Left ventricle myocardium inferior (tissue), 1 donor: ENCODE measurements at regions not wholly inside any gene's neighbourhood (a gene's known extent, or its start where the extent isn't known, plus 50 kb on each side); places are given as distances from the start of the nearest gene placed in this dataset.

Experiments used
- DNase-seq: peaks from one replicate; pipeline ENCODE4 v3.0.0-alpha.2; 2020
- H3K27ac ChIP-seq: fragments of 200-600 bp; replicated peaks from 2 replicates; pipeline ENCODE4 v1.8.0; 2021
- H3K27me3 ChIP-seq: fragments of 200-600 bp; 2 replicates; pipeline ENCODE4 v1.8.0; 2021; ENCODE audit warnings: low read depth
- H3K36me3 ChIP-seq: fragments of 200-600 bp; 2 replicates; pipeline ENCODE4 v1.8.0; 2021
- H3K4me1 ChIP-seq: fragments of 200-600 bp; 2 replicates; pipeline ENCODE4 v1.8.0; 2021
- H3K4me3 ChIP-seq: fragments of 200-600 bp; 2 replicates; pipeline ENCODE4 v1.8.0; 2021; ENCODE audit warnings: mild to moderate bottlenecking, moderate library complexity
- H3K9me3 ChIP-seq: fragments of 200-600 bp; replicated peaks from 2 replicates; pipeline ENCODE4 v1.8.0; 2021
- CTCF ChIP-seq: fragments of 200-600 bp; IDR thresholded peaks from 2 replicates; pipeline ENCODE4 v1.8.0; 2021; ENCODE audit warnings: antibody characterized with exemption, mild to moderate bottlenecking, borderline replicate concordance
- intact Hi-C: fragments of 100-400 bp; cut with micrococcal nuclease; formaldehyde crosslinking; loops from one replicate; pipeline ENCODE4 v1.11.0; 2022
- donor health status: DM: no; HTN: yes; CAD: no; lungs with severe emphysema.

GRCh38 chr16:64445245-64445644 lies 676.6 kb downstream of the CDH11 start:
- intact Hi-C loops, result no loop called here
- Histone ChIP-seq H3K9me3 (no peaks in the 10 kb centered on the region), H3K4me1 (peaks cover 6% of the 10 kb centered on the region), H3K27me3 (no peaks in the 10 kb centered on the region), H3K27ac (no peak overlapping the region), H3K36me3 (no peaks in the 10 kb centered on the region), H3K4me3 (no peak overlapping the region)
- no peak for TF ChIP-seq CTCF
- no peak for DNase-seq

DNA sequence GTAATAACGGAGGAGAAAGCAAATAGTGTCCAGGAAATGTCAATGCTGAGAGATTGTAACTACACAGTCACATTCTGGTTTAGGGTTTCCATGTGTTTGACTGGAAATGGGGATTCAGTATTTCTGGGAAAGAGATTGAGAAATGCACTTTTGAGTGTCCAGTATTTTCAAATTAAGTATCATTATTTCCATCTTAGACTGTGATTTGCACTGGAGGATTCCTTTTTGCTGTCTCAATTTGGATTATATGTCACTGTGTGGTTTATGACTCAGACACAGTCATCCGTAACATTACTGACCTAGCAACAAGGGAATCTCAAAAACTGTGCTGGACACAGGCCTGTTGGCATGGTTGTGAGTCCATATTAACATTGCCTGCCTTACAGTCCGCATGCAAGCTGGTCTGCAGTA lies 681.4 kb downstream of the CDH11 start:
- Histone ChIP-seq H3K27ac (no peak overlapping the region), H3K36me3 (no peaks in the 10 kb centered on the region), H3K4me3 (no peak overlapping the region), H3K27me3 (no peaks in the 10 kb centered on the region), H3K9me3 (no peaks in the 10 kb centered on the region), H3K4me1 (peaks cover 6% of the 10 kb centered on the region)
- intact Hi-C loops, result no loop called here
- no peak for DNase-seq
- no peak for TF ChIP-seq CTCF

DNA sequence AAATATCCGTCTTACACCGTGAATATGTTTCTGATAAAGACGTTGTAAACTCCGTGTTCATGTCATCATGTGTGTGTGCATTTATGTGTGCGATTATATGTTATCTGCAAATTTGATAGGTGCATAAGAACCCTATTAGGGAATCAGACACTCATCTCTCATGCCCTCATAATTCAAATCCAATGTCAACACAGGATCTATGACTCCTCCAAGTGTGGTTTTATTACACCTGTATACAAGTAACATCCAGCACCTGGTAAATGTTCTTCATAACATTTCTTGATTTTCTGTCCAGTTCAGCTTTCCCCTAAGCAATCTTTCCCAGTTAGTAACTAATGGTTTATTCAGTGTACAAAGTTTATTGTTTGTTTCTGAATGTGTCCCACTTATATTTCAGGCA lies 681.9 kb downstream of the CDH11 start:
- TF ChIP-seq CTCF, result no peak
- Histone ChIP-seq H3K9me3 (no peaks in the 10 kb centered on the region), H3K4me1 (peaks cover 6% of the 10 kb centered on the region), H3K36me3 (no peaks in the 10 kb centered on the region), H3K27me3 (no peaks in the 10 kb centered on the region), H3K4me3 (no peak overlapping the region), H3K27ac (no peak overlapping the region)
- DNase-seq, result no peak
- intact Hi-C loops, result no loop called here

- no peak for DNase-seq
- peaks cover 12% of the 10 kb centered on the region for H3K9me3 ChIP-seq
- intact Hi-C loops, result no loop called here
- no peak for TF ChIP-seq CTCF
- no peak overlapping the region for H3K4me3 ChIP-seq
- no peak overlapping the region for H3K27ac ChIP-seq
- no peaks in the 10 kb centered on the region for H3K36me3 ChIP-seq
- H3K4me1 ChIP-seq, result peaks cover 6% of the 10 kb centered on the region
- no peaks in the 10 kb centered on the region for H3K27me3 ChIP-seq
These were observed 684.0 kb downstream of the CDH11 start for GRCh38 chr16:64437706-64438324.

DNA sequence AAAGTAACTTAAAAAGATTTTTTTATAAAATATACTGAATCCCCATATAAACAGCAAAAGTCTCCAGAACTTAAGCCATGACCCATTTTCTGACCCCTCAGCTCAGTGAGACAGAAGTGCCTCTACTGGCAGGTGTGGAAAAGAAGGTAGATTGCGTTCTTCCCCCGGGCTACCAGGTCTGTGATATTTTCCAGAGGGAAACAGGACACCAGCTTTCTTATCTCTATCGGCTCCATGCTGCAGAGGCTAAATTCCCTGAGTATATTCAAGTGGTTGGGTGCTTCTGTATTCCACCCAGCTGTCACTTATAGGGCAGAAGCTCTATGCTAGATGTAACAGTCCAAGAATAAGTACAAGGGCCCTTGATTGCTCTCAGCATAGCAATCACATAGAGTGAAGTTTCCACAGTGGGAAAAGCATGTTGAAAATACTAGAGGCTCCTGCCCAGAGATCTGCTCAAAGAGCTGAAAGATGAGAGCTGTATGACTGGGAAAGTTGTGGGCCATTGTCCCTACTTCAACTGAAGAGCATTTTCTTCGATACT lies 687.3 kb downstream of the CDH11 start:
- Histone ChIP-seq H3K27me3 (no peaks in the 10 kb centered on the region), H3K36me3 (no peaks in the 10 kb centered on the region), H3K27ac (no peak overlapping the region), H3K4me1 (peaks cover 6% of the 10 kb centered on the region), H3K4me3 (no peak overlapping the region), H3K9me3 (peaks cover 24% of the 10 kb centered on the region)
- no peak for DNase-seq
- intact Hi-C loops, result no loop called here
- no peak for TF ChIP-seq CTCF
